ENCODE measurements at regions not wholly inside any gene's neighbourhood (a gene's known extent, or its start where the extent isn't known, plus 50 kb on each side); places are given as distances from the start of the nearest gene placed in this dataset.
A peak's percentile ranks its signal among the peaks of the same experiment; 100 is the strongest.

GRCh38 chr1:58893257-58893869 lies 109.5 kb upstream of the JUN start:
- Histone ChIP-seq H3K9me3 (no peaks in the 10 kb centered on the region), H3K4me3 (no peak overlapping the region), H3K4me1 (peaks cover 26 to 63% (median 45%) of the 10 kb centered on the region in 6 donors), H3K27ac (peak overlapping the region in 5 of 8 donors; percentile 35 to 87 (median 43)), H3K27me3 (replicated peaks in 1 of 7) (no peaks in the 10 kb centered on the region), H3K36me3 (no peaks in the 10 kb centered on the region)
- 58 to 79% (median 67%) methylated on average over 13 of the region's 13 CpGs for WGBS, 5 donors
- TF ChIP-seq POLR2AphosphoS5 (IDR thresholded peaks at IDR 0.05) = peak in 2 of 3 donors; percentile 74 to 77
- no peak for TF ChIP-seq CTCF (IDR thresholded peaks at IDR 0.05 in 8 of 11, conservative IDR thresholded peaks at IDR 0.05 in 3 of 11)
- TF ChIP-seq POLR2A (IDR thresholded peaks at IDR 0.05) = no peak
- no peak for DNase-seq
- intact Hi-C loops (cut with DNase I; ENCODE audit: low total_unique reads) = no loop called here

GRCh38 chr1:58895082-58895481 lies 111.2 kb upstream of the JUN start:
- Histone ChIP-seq H3K36me3 (no peaks in the 10 kb centered on the region), H3K4me1 (peaks cover 39 to 75% (median 61%) of the 10 kb centered on the region in 6 donors), H3K27me3 (replicated peaks in 1 of 7) (no peaks in the 10 kb centered on the region), H3K9me3 (no peaks in the 10 kb centered on the region), H3K27ac (peak overlapping the region in 6 of 8 donors; percentile 56 to 87 (median 78)), H3K4me3 (no peak overlapping the region)
- TF ChIP-seq CTCF (IDR thresholded peaks at IDR 0.05 in 8 of 11, conservative IDR thresholded peaks at IDR 0.05 in 3 of 11) = no peak
- no peak for TF ChIP-seq POLR2AphosphoS5 (IDR thresholded peaks at IDR 0.05)
- TF ChIP-seq POLR2A (IDR thresholded peaks at IDR 0.05) = no peak
- DNase-seq = no peak
- 75 to 88% (median 85%) methylated on average over 2 of the region's 2 CpGs for WGBS, 5 donors
- intact Hi-C loops (cut with DNase I; ENCODE audit: low total_unique reads) = no loop called here

GRCh38 chr1:58895559-58896145 lies 111.8 kb upstream of the JUN start:
- intact Hi-C loops (cut with DNase I; ENCODE audit: low total_unique reads) = no loop called here
- no peaks in the 10 kb centered on the region for H3K27me3 ChIP-seq (replicated peaks in 1 of 7)
- H3K4me1 ChIP-seq = peaks cover 39 to 81% (median 63%) of the 10 kb centered on the region in 6 donors
- H3K9me3 ChIP-seq = no peaks in the 10 kb centered on the region
- no peaks in the 10 kb centered on the region for H3K36me3 ChIP-seq
- 41 to 59% (median 52%) methylated on average over 5 of the region's 5 CpGs for whole genome bisulfite sequencing, 5 donors
- DNase-seq = peak; percentile 82
- H3K4me3 ChIP-seq = no peak overlapping the region
- peak in 1 of 3 donors; percentile 12 for TF ChIP-seq POLR2AphosphoS5 (IDR thresholded peaks at IDR 0.05)
- TF ChIP-seq POLR2A (IDR thresholded peaks at IDR 0.05) = no peak
- H3K27ac ChIP-seq = peak overlapping the region in 7 of 8 donors; percentile 56 to 87 (median 77)

- no peaks in the 10 kb centered on the region for H3K27me3 ChIP-seq (replicated peaks in 1 of 7)
- peak; percentile 86 for DNase-seq
- H3K36me3 ChIP-seq = no peaks in the 10 kb centered on the region
- H3K27ac ChIP-seq = peak overlapping the region; percentile 42 to 87 (median 72)
- 32 to 45% (median 36%) methylated on average over 8 of the region's 8 CpGs for WGBS, 5 donors
- intact Hi-C loops (cut with DNase I; ENCODE audit: low total_unique reads) = no loop called here
- H3K4me1 ChIP-seq = peaks cover 39 to 85% (median 63%) of the 10 kb centered on the region in 6 donors
- H3K9me3 ChIP-seq = no peaks in the 10 kb centered on the region
- H3K4me3 ChIP-seq = no peak overlapping the region
- no peak for TF ChIP-seq POLR2A (IDR thresholded peaks at IDR 0.05)
- TF ChIP-seq POLR2AphosphoS5 (IDR thresholded peaks at IDR 0.05) = peak; percentile 56 to 76 (median 75)
Observed at GRCh38 chr1:58896246-58897183, 112.7 kb upstream of the JUN start.

Data from spleen (tissue), 11 donors.